ENCODE measurements at regions not wholly inside any gene's neighbourhood (a gene's known extent, or its start where the extent isn't known, plus 50 kb on each side); places are given as distances from the start of the nearest gene placed in this dataset.

DNA sequence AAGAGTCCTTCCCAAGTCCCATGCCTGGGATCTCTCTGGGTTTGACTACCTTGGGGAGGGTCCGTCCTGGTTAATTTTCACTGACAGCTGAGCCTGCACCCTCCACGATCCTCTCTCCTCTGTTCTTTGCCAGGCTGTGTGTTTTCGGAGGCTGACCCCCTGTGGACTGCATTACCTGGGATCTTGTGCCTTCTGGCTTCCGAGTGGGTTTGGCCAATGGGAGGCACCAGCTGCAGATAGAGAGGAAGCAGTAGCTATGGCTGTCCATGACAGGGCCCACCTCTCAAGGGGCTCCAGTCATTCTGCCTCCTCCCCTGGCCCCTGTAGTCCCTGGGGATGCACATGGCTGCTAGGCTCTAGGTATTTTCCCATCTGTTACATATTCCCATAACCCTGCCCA, 285.0 kb downstream of the DMRT2 start:
- ChIA-PET CTCF (no interaction called here), POLR2A (ENCODE audit: unreplicated experiment) (no interaction called here)
- DNase-seq (no peak), ATAC-seq (no peak)
- Histone ChIP-seq H3K4me3 (ENCODE audit: low read length) (no peak overlapping the region), H3K9me3 (ENCODE audit: low read length) (no peaks in the 10 kb centered on the region), H3K9ac (ENCODE audit: low read length) (no peak overlapping the region), H3F3A (ENCODE audit: low read length, unreplicated experiment) (no peaks in the 10 kb centered on the region), H3K9me2 (replicated peaks; ENCODE audit: low read length) (no peaks in the 10 kb centered on the region), H2AFZ (ENCODE audit: low read length) (no peak overlapping the region), H3K4me2 (ENCODE audit: low read length) (no peak overlapping the region), H3K27me3 (ENCODE audit: low read length) (no peaks in the 10 kb centered on the region), H3K4me1 (ENCODE audit: insufficient read depth, low read length) (peaks cover 20% of the 10 kb centered on the region), H3K79me2 (ENCODE audit: low read length) (no peaks in the 10 kb centered on the region), H3K27ac (ENCODE audit: low read length) (no peak overlapping the region), H3K36me3 (ENCODE audit: low read depth, low read length) (no peaks in the 10 kb centered on the region), H4K20me1 (ENCODE audit: low read length) (no peaks in the 10 kb centered on the region)
- TF ChIP-seq EZH2 (IDR thresholded peaks at IDR 0.05; ENCODE audit: low read length, unreplicated experiment) (no peak), EZH2phosphoT487 (IDR thresholded peaks at IDR 0.05; ENCODE audit: borderline replicate concordance, low read length) (no peak)
- TF ChIP-seq, protein P1, sequence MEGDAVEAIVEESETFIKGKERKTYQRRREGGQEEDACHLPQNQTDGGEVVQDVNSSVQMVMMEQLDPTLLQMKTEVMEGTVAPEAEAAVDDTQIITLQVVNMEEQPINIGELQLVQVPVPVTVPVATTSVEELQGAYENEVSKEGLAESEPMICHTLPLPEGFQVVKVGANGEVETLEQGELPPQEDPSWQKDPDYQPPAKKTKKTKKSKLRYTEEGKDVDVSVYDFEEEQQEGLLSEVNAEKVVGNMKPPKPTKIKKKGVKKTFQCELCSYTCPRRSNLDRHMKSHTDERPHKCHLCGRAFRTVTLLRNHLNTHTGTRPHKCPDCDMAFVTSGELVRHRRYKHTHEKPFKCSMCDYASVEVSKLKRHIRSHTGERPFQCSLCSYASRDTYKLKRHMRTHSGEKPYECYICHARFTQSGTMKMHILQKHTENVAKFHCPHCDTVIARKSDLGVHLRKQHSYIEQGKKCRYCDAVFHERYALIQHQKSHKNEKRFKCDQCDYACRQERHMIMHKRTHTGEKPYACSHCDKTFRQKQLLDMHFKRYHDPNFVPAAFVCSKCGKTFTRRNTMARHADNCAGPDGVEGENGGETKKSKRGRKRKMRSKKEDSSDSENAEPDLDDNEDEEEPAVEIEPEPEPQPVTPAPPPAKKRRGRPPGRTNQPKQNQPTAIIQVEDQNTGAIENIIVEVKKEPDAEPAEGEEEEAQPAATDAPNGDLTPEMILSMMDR (conservative IDR thresholded peaks at IDR 0.05; ENCODE audit: low read depth, low read length) = no peak
- intact Hi-C loops (cut with micrococcal nuclease) = no loop called here
- BruUV-seq (replicated peaks) = no TSS peak

DNA sequence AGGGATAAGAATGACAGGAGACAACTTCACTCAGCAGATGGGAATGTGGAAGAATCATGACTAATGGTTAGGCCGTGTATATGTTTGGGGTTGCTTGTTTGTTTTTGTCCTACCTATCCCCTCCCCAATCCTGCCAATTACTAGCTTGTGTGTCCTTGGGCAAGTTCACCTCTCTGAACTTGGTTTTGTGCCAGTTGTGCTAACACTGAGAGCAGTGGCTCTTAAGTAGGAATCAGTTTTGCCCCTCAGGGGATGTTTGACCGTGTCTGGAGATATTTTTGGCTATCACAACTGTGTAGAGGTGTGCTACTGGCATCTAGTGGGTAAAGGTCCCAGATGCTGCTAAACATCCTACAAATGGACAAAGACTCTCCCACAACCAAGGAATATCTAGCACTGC, 287.0 kb downstream of the DMRT2 start:
- TF ChIP-seq, protein P1 (conservative IDR thresholded peaks at IDR 0.05; ENCODE audit: low read depth, low read length) = peak; percentile 65
- TF ChIP-seq EZH2phosphoT487 (IDR thresholded peaks at IDR 0.05; ENCODE audit: borderline replicate concordance, low read length) (no peak), EZH2 (IDR thresholded peaks at IDR 0.05; ENCODE audit: low read length, unreplicated experiment) (no peak)
- Histone ChIP-seq H3K79me2 (ENCODE audit: low read length) (no peaks in the 10 kb centered on the region), H3K36me3 (ENCODE audit: low read depth, low read length) (no peaks in the 10 kb centered on the region), H3K27ac (ENCODE audit: low read length) (no peak overlapping the region), H3K9me3 (ENCODE audit: low read length) (no peaks in the 10 kb centered on the region), H3K9me2 (replicated peaks; ENCODE audit: low read length) (no peaks in the 10 kb centered on the region), H3K27me3 (ENCODE audit: low read length) (no peaks in the 10 kb centered on the region), H3K4me1 (ENCODE audit: insufficient read depth, low read length) (peaks cover 18% of the 10 kb centered on the region), H2AFZ (ENCODE audit: low read length) (no peak overlapping the region), H3K4me3 (ENCODE audit: low read length) (no peak overlapping the region), H4K20me1 (ENCODE audit: low read length) (no peaks in the 10 kb centered on the region), H3F3A (ENCODE audit: low read length, unreplicated experiment) (no peaks in the 10 kb centered on the region), H3K9ac (ENCODE audit: low read length) (no peak overlapping the region), H3K4me2 (ENCODE audit: low read length) (no peak overlapping the region)
- CTCF ChIA-PET = interaction anchor here (0.6 to 1.2 kb wide), 5 partner anchors 129 to 426 kb away, joined by 3 to 4 read pairs (median 3); no protein-coding TSS in a partner anchor
- intact Hi-C loops (cut with micrococcal nuclease) = loop anchor here (1.0 kb wide), 4 partner anchors 139 to 443 kb away; no protein-coding TSS in a partner anchor
- DNase-seq (peak; percentile 96), ATAC-seq (peak; percentile 97)
- no TSS peak for BruUV-seq (replicated peaks)
- POLR2A ChIA-PET (ENCODE audit: unreplicated experiment) = interaction anchor here (0.6 kb wide), 1 partner anchor 647 kb away, joined by 4 read pairs; no protein-coding TSS in a partner anchor

DNA sequence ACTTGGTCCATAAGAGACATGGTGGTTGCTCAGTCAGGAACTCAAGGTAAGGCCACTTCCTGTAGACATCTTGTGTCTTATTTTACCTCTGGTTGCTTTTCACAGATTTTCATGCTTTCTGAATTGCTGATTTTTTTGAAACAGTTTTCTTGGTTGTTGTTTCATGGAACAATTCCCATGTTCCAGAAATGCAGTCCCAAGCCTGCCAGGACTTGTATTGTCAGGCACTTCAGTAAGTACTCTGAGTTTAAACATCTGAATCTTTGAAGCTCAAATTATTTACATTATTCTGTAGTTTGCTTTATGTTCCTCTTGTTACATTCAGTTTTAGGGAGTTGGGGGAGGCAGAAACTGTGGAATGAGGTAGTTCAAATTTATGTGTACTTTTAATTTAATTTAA, 290.2 kb downstream of the DMRT2 start:
- no TSS peak for BruUV-seq (replicated peaks)
- Histone ChIP-seq H2AFZ (ENCODE audit: low read length) (no peak overlapping the region), H3K36me3 (ENCODE audit: low read depth, low read length) (no peaks in the 10 kb centered on the region), H3K79me2 (ENCODE audit: low read length) (no peaks in the 10 kb centered on the region), H3K9ac (ENCODE audit: low read length) (no peak overlapping the region), H3K4me2 (ENCODE audit: low read length) (no peak overlapping the region), H3K27ac (ENCODE audit: low read length) (no peak overlapping the region), H3K4me3 (ENCODE audit: low read length) (no peak overlapping the region), H3K9me2 (replicated peaks; ENCODE audit: low read length) (no peaks in the 10 kb centered on the region), H4K20me1 (ENCODE audit: low read length) (no peaks in the 10 kb centered on the region), H3K9me3 (ENCODE audit: low read length) (no peaks in the 10 kb centered on the region), H3F3A (ENCODE audit: low read length, unreplicated experiment) (no peaks in the 10 kb centered on the region), H3K27me3 (ENCODE audit: low read length) (no peaks in the 10 kb centered on the region), H3K4me1 (ENCODE audit: insufficient read depth, low read length) (peaks cover 11% of the 10 kb centered on the region)
- no peak for TF ChIP-seq EZH2phosphoT487 (IDR thresholded peaks at IDR 0.05; ENCODE audit: borderline replicate concordance, low read length)
- TF ChIP-seq, protein P1 (conservative IDR thresholded peaks at IDR 0.05; ENCODE audit: low read depth, low read length) = no peak
- TF ChIP-seq EZH2 (IDR thresholded peaks at IDR 0.05; ENCODE audit: low read length, unreplicated experiment) = no peak
- ChIA-PET POLR2A (ENCODE audit: unreplicated experiment) (no interaction called here), CTCF (no interaction called here)
- ATAC-seq = no peak
- DNase-seq = no peak
- intact Hi-C loops (cut with micrococcal nuclease) = no loop called here
